GM21423 (cell line): ENCODE measurements at regions not wholly inside any gene's neighbourhood (a gene's known extent, or its start where the extent isn't known, plus 50 kb on each side); places are given as distances from the start of the nearest gene placed in this dataset.
"Not testable (repeated sequence)": the region's sequence is repeated elsewhere in the genome, so short reads cannot be mapped to it uniquely, and the experiment has no call there.

Experiments used
- ATAC-seq: cut with Tn5 transposase; IDR thresholded peaks from one replicate; pipeline ENCODE4 v1.9.1; 2021; ENCODE audit warnings: mild to moderate bottlenecking, moderate library complexity; ENCODE audit not compliant: unreplicated experiment

DNA sequence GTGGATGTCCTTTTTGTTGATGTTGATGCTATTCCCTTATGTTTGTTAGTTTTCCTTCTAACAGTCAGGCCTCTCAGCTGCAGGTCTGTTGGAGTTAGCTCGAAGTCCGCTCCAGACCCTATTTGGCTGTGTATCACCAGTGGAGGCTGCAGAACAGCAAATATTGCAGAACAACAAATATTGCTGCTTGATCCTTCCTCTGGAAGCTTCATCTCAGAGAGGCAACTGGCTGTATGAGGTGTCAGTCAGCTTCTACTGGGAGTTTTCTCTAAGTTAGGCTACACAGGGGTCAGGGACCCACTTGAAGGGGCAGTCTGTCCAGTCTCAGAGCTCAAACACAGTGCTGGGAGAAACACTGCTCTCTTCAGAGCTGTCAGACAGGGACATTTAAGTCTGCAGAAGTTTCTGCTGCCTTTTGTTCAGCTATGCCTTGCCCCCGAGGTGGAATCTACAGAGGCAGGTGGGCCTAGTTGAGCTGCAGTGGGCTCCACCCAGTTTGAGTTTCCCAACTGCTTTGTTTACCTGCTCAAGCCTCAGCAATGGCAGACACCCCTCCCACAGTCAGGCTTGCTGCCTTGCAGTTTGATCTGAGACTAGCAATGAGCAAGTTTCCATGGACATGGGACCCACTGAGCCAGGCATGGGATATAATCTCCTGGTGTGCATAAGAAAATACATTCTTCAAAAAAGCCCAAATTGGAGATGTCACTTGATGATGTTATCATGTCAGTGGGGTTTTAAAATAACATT is 99.5 kb downstream of the KDM5D start:
- ATAC-seq, result no peak

GRCh38 chrY:19637651-19638347 is 106.7 kb downstream of the KDM5D start:
- ATAC-seq, result peak; percentile 70

- no peak for ATAC-seq
These were observed 115.6 kb downstream of the KDM5D start for GRCh38 chrY:19628926-19629325.

DNA sequence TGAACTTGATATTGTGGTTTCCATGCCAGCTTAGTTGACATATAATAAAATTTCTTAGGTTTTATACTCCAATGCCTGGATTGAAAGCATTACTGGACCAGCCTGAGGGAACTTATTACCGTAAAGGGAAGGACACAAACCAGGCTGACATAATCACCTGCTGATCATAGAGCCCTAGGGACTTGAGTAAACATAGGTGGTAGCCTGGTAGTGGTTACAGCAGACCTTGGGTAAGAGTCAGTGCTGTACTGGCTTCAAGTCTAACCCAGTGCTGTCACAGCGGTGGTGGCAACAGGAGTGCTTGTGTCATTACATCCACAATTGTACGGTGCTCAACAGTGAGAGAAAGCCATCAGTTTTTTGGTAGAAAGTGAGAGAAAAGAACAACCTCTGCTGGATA is 122.1 kb downstream of the KDM5D start:
- ATAC-seq, result no peak

DNA sequence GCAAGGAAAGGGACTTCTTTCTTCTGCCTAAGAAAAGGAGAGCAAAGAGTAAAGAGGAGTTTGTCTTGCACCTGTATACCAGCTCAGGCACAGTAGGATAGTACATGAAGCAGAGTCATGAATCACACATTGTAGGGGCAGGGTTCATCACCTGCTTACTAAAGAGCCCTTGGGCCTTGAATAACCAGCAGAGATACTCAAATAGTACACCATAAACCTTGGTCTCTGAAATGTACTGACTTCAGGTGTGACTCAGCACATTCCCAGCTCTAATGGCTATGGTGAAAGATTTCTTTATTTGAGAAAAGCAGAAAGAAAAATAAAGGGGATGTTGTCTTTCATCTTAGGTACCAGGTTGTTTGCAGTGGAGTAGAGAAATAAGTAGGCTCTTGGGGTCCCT is 122.8 kb downstream of the KDM5D start:
- no peak for ATAC-seq

DNA sequence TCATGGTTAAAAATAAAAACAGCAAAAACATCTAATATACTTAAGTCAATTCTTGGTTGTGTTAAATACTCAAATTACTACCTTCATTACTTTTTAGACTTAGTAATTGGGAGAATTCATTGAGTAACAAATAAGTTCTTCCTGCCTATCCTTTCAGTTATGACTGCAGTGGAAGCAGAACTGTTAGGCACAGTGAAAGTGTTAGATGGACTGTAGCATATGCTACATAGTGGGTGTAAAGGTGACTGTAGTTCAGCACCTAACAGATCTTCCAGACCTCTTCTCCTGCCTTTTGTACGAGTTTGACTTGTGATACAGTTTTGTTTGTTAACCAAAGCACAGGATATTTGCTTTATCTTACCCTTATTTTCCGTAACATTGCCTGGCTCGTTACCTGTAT is 143.4 kb downstream of the KDM5D start:
- ATAC-seq, result no peak

GRCh38 chrY:19600711-19601110 is 143.8 kb downstream of the KDM5D start:
- ATAC-seq, result no peak

DNA sequence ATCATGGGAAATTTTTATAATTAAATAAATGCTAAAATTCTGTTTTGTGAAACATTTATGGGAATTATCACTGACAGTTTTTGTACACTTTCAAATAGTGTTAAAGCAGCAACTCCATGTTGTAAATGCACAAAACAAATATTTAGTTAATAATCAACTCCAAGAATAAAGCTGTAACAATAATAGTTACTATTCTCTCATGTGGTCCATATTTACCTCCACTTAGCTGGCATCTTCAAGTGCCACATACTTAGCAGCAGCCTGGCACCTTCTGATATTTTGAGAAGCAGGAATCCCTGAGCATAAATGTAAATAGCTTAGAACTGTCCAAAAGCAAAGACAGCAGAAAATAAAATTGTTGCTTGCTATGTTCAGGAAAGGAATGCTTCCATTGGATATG is 154.3 kb downstream of the KDM5D start:
- no peak for ATAC-seq

DNA sequence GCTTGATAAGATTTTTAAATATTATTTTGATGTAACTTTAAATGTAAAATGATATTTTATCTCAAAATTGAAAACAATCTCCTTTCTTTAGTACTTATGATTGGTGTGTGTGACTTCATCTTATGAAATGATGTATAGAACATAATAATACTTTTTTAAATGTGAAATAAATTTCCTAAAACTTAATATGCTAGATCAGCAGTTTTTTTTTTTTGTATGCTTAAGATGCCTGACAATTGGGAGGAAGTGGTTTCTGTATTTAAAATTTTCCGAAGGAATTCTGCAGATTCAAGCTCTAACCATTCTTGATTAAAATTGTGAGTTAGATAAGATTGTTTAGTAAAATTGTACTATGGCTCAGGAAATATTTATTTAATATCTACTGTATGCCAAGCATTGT is 154.9 kb downstream of the KDM5D start:
- ATAC-seq, result no peak

GRCh38 chrY:19587311-19587710 is 157.2 kb downstream of the KDM5D start:
- no peak for ATAC-seq

GRCh38 chrY:19580990-19581389 is 163.5 kb downstream of the KDM5D start:
- not testable (repeated sequence) for ATAC-seq

- no peak for ATAC-seq
These were observed 166.1 kb downstream of the KDM5D start for GRCh38 chrY:19578281-19578874.

GRCh38 chrY:19577250-19577649 is 167.3 kb downstream of the KDM5D start:
- no peak for ATAC-seq

- no peak for ATAC-seq
These were observed 169.6 kb downstream of the KDM5D start for GRCh38 chrY:19574939-19575338.

GRCh38 chrY:19573646-19574045 is 170.9 kb downstream of the KDM5D start:
- no peak for ATAC-seq

GRCh38 chrY:19570999-19571398 is 173.5 kb downstream of the KDM5D start:
- peak; percentile 37 for ATAC-seq

GRCh38 chrY:19567943-19568342 is 176.6 kb downstream of the KDM5D start:
- ATAC-seq, result no peak

- ATAC-seq, result peak; percentile 75
These were observed 177.2 kb downstream of the KDM5D start for GRCh38 chrY:19567051-19567921.

GRCh38 chrY:19559161-19559560 is 185.4 kb downstream of the KDM5D start:
- ATAC-seq, result no peak

- ATAC-seq, result no peak
These were observed 194.7 kb downstream of the KDM5D start for GRCh38 chrY:19549671-19550466.
